ENCODE measurements at regions not wholly inside any gene's neighbourhood (a gene's known extent, or its start where the extent isn't known, plus 50 kb on each side); places are given as distances from the start of the nearest gene placed in this dataset.

GRCh38 chr12:28824193-28824846 is 324.8 kb upstream of the FAR2 start:
- no peak for DNase-seq (ENCODE audit: low read depth)

DNA sequence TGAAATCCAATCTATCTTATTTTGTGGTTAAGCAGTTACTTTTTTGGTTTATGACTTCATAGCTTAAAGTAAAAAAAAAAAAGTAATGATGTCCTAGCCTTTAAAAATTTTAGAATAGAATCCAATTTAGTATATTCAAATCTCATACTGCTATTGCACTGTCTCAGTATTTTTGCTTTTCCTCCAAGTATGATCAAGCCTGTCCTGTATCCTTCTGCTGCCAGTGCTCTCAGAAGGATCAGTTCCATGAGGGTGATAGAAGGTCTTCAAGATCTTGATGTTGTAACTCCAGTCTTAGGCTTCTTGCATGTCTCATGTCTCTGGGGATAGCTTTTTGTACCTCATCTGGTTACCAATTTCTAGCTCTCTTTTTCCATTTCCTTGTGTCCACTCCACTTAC is 324.2 kb upstream of the FAR2 start:
- no peak for DNase-seq (ENCODE audit: low read depth)

DNA sequence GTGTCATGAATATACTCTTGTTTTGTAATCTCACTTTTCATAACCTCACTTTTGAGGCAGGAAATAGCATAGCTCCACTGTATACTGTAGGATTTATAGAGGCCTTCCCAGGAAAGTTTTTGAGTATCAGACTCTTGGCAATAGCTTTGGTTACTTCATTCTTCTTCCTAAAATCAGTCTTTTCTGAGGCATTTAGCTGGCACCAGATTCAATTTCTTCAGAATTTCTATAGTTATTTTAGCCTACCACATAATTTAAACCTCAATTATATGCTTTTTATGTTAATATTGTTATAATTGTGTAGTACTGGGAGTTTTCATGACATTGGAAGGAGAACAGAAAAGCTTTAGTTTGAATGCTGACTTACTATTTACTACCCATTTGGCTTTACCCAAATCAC is 322.3 kb upstream of the FAR2 start:
- no peak for DNase-seq (ENCODE audit: low read depth)

GRCh38 chr12:28827861-28828260 is 321.2 kb upstream of the FAR2 start:
- DNase-seq (ENCODE audit: low read depth) = no peak

GRCh38 chr12:28828318-28828717 is 320.8 kb upstream of the FAR2 start:
- no peak for DNase-seq (ENCODE audit: low read depth)

- no peak for DNase-seq (ENCODE audit: low read depth)
These were observed 318.6 kb upstream of the FAR2 start for GRCh38 chr12:28830491-28830890.

DNA sequence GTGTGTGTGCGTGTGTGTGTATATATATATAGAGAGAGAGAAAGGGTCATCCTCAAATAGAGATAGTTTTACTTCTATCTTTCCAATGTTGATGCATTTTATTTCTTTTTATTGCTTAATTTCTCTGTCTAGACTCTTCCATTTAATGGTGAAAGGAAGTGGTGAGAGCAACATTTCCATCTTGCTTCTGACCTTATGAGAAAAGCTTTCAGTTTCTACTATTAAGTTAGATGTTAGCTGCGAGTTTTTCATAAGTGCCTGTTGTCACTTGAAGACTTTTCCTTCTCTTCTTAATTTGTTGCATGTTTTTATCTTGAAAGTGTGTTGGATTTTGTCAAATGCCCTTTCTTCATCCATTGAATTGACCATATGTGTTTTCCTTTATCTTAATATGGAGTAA is 304.4 kb upstream of the FAR2 start:
- DNase-seq (ENCODE audit: low read depth) = no peak

- no peak for DNase-seq (ENCODE audit: low read depth)
These were observed 297.3 kb upstream of the FAR2 start for GRCh38 chr12:28851781-28852180.

DNA sequence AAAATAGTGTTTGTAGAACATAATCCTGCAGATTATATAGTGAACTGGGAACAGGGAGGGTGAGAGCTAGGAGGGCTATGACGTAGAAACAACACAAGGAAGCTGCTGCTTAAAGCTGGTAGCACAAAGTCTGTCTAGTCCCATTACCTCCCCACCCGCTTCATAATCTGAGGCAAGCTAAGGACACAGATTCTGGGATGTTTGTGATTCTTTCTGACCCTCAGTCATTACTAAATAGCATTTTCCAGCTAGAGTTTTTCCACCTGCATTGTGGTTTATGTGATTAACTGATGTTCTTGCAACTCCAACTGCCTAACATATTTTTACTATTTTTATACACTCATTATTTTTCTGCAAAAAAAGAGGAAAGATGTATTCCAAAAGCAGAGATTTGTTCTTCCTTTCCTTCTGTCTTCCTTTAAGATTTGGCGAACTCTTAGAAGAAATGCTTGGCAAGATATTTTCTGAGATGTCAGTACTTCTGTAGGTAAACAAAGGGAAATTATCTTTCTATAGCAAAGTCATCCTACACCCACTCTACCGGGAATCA is 293.2 kb upstream of the FAR2 start:
- no peak for DNase-seq (ENCODE audit: low read depth)

DNA sequence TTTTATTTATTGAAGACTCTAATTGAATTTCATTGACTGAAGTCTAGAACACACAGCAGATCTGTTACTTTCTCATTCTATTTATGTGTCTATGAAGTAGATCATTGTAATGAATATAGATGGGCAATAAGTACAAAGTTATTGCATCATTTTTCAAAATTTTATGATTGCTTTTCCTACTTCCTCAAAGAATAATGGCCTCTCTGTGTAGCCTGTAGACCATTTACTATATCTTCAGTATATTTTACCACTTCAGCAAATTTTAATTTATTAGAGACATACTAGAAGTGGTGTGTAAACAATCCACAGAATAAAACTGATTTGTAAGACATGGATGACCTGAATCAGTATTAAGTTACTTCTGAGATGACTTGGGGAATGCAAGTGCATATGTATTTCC is 291.7 kb upstream of the FAR2 start:
- no peak for DNase-seq (ENCODE audit: low read depth)

- DNase-seq (ENCODE audit: low read depth) = no peak
These were observed 289.5 kb upstream of the FAR2 start for GRCh38 chr12:28859551-28859950.

DNA sequence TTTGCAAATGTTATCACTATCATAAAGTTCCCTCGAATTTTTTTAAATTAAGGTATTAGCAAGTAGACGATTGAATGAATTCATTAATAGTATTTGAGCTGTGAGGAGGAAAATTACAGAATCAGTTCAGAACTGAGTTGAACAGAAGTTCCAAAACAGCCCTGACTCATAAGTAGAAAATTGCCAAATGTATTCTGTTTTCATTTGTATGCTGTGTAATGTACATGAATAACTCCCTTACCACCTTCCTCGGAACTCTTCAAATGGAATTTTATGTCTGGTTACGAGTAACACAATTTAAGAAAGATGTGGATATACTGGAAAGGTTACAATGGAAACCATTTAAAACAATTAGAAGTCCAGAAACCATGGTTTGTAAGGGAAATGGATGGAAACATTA is 283.3 kb upstream of the FAR2 start:
- DNase-seq (ENCODE audit: low read depth) = no peak

GRCh38 chr12:28866296-28866695 is 282.8 kb upstream of the FAR2 start:
- DNase-seq (ENCODE audit: low read depth) = no peak

DNA sequence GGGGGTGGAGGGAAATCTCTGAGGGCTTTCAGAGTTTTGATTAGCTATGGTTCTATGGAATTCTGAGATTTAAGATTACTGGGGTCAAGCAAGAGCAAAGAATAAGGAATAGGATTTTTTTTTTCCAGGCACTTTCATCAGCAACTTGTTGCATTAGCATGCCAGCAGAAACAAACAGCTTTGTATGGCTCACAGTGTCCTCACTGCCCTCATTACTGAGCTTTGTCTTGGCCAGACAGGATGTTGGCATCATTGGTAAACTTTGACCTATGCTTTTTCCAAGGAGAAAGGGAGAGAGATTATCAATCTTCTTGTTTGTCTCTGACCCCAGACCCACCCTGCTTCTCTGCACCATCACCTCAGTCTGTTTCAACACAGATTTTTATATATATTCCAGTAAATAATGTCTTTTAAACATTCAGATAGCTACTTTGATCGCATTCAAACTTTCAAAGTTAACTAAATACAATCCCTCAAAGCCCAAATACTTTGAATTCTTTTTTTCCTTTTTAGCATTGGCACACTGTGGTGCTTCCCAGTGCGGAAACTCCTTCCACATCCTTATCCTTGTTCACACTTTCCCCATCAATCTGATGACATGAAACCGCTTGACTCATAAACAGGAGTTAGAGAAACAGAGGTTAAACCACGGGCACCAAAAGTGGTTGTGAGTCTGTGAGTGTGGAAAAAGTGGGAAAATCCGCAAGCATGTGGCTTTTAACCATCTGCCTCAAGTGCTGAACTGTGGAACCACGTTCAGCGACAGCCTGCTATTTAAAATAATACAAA is 282.2 kb upstream of the FAR2 start:
- DNase-seq (ENCODE audit: low read depth) = no peak

- no peak for DNase-seq (ENCODE audit: low read depth)
These were observed 280.7 kb upstream of the FAR2 start for GRCh38 chr12:28868414-28868813.

- DNase-seq (ENCODE audit: low read depth) = peak; percentile 75
These were observed 279.9 kb upstream of the FAR2 start for GRCh38 chr12:28869197-28869596.

GRCh38 chr12:28870839-28871440 is 278.1 kb upstream of the FAR2 start:
- DNase-seq (ENCODE audit: low read depth) = no peak

DNA sequence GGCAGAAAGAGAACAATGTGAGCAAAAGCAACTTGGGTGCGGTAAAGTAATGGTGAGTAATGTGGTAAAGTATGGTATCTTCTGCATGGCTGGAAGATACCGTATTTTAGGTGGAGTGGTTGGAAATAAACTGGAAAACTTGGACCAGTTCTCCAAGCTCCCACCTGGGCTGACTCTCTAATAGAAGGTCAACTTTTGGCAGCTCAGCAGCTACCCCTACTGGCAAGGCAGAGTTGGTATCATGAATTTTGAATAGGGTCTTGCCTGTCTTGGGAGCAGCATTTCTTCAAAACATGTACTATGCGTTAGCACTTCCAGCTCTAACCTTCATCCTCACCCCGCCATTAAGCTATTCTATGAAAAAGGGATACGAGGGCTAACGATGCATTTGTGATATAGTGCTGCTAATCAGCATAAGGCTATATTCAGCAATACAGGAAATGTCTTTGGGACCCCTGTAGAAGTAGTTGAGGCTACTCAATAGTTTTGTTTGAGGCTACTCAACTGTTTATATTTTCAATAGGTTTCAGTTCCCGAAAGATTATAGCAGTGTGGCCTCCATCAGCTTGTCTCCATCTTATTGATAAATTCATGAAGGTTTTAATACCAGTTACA is 276.3 kb upstream of the FAR2 start:
- DNase-seq (ENCODE audit: low read depth) = peak; percentile 41

DNA sequence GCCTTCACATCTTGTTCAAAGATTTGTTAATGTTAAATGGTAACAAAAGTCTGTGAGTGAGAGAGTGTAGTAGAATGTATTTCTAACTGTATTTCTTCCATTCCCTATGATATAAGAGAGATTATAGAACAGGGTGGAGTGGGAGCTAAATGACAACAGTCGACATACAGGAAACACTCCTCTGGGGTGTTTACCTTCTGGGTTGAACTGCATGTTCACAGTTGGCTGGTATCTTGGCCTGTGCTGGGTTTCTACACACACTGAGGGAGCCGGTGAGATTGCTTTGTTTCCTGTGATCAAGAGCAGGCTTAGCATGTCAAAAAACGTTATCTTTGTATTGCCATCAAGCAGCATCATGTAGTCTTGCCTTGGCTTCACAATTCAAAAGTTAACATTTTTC is 274.3 kb upstream of the FAR2 start:
- DNase-seq (ENCODE audit: low read depth) = no peak

DNA sequence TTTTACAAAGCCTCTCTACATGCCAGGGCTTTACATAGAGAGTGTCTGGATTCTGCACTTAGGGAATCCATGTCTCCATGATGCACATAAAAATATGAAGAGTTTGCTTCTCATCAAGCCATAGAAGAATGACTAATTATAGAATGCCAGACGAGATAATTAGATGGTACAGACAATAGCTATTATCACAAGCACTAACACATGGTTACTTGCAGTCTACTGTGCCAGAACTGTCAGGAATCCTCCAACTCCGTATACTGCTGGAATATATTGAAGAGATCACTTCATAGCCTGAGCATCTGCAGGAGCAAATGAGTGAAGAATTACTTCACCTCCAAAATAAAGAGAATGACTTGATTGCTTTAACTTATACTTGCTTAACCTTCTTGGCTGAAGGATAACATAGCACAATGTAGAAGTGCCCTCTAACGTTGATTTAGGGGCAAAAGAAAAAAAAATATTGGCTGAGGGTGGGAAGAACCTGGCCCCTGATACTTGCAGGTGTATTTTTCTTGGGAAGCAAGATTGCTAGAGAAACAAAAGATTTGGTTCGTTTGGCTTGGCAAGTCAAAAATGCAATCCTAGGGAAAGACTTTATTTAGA is 272.8 kb upstream of the FAR2 start:
- no peak for DNase-seq (ENCODE audit: low read depth)

DNA sequence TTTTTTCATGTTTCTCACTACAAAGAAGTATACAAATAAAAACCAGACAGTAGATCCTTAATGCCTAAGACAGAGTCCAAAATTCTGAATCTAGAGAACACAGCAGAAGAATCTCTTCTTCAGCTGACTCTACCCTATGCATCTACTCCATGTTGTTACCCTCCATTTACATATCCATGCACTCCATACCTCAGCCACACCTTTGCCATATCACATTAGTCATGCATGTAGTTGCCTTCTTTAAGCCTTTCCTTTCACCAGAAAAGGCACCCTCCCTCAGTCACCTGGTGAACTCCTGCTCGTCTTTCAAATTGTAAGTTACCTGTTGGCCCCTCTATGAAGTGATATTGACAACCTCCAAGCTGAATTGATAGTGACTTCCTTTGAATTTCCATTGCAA is 271.2 kb upstream of the FAR2 start:
- no peak for DNase-seq (ENCODE audit: low read depth)

DNA sequence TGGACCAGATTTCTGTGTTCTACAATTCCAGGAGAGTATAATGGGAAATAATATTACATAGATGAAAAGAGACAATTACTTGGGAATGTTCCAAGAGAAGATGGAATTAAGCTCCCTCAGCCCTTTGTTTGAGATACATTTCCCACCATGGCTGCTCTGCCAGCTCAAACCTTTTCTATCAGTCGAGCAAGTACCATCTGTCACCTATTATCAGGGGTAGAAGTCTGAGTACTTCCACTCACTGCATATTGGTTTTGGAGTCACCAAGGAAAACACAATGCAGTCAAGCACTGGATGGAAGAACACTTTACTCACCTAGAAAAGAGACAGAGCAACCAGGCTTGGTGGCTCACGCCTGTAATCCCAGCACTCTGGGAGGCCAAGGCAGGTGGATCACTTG is 270.4 kb upstream of the FAR2 start:
- no peak for DNase-seq (ENCODE audit: low read depth)
